K562 (cell line): ENCODE measurements at regions not wholly inside any gene's neighbourhood (a gene's known extent, or its start where the extent isn't known, plus 50 kb on each side); places are given as distances from the start of the nearest gene placed in this dataset.

Experiments
- ATAC-seq: fragments of 200-7000 bp; cut with Tn5 transposase; 3 replicates; pipeline ENCODE4 v1.9.1; 2020; ENCODE audit warnings: moderate library complexity
- BruUV-seq: library from RNA; stranded (reverse); fragments of 400-500 nt; replicated peaks from 2 replicates; lab custom pipeline; 2021; lab: Mats Ljungman, UMichigan
- CTCF ChIA-PET: fragments of 300-600 bp; formaldehyde crosslinking; extraction: SDS; loops from one replicate; lab custom pipeline; 2021; ENCODE audit warnings: low intra/inter-chr PET ratio; lab: Yijun Ruan, JAX
- POLR2A ChIA-PET: fragments of 300-600, 350-650 bp; sonication (Branson Sonifier 250); formaldehyde crosslinking; extraction: SDS; loops from one replicate; lab custom pipeline; 2021; ENCODE audit warnings: antibody characterized with exemption, inconsistent platforms; lab: Yijun Ruan, JAX
- DNase-seq, 4 experiments: peaks; one replicate each; pipeline versions ENCODE4 v3.0.0 to v3.0.0-alpha.2; 2011 to 2018; ENCODE audit warnings: low spot score in 3 of 4, mixed read lengths in 3 of 4; ENCODE audit errors: extremely low read depth in 1 of 4
- FAIRE-seq: peaks from 2 replicates; lab custom pipeline; 2011; peaks lifted over from hg19 to GRCh38; lab: Jason Lieb, UNC
- H2AFZ ChIP-seq: 2 replicates; pipeline ENCODE4 v1.6.0; 2011; ENCODE audit warnings: low read depth, low read length, control low read depth, inconsistent platforms
- H3K27ac ChIP-seq: fragments of 200-600 bp; 3 replicates; pipeline ENCODE4 v1.8.0; 2011; ENCODE audit warnings: low read depth, mild to moderate bottlenecking, control low read depth, inconsistent platforms, low read length, moderate library complexity, mixed read lengths; ENCODE audit errors: extremely low read depth
- H3K27me3 ChIP-seq, 2 experiments: fragments of 300-600 bp in 1 of 2; 2 replicates in 1 of 2; 3 replicates in 1 of 2; pipeline versions ENCODE4 v1.6.0 to v1.8.0; 2011; ENCODE audit warnings: inconsistent platforms in 2 of 2, low read length in 2 of 2, mild to moderate bottlenecking in 1 of 2, mixed read lengths in 1 of 2, moderate library complexity in 1 of 2; ENCODE audit not compliant: control insufficient read depth in 2 of 2, insufficient read depth in 2 of 2
- H3K36me3 ChIP-seq: fragments of 300-600 bp; 3 replicates; pipeline ENCODE4 v1.8.0; 2011; ENCODE audit warnings: mild to moderate bottlenecking, low read length, inconsistent platforms; ENCODE audit not compliant: control insufficient read depth, insufficient read depth
- H3K4me1 ChIP-seq, 2 experiments: fragments of 200-600 bp in 1 of 2; replicated peaks in 1 of 2; 2 replicates in 1 of 2; 3 replicates in 1 of 2; pipeline versions ENCODE4 v1.5.1 to v1.8.0; 2011; ENCODE audit warnings: inconsistent platforms in 2 of 2, low read length in 2 of 2, mild to moderate bottlenecking in 1 of 2, mixed read lengths in 1 of 2, moderate library complexity in 1 of 2; ENCODE audit not compliant: control insufficient read depth in 2 of 2, insufficient read depth in 2 of 2
- H3K4me2 ChIP-seq: 2 replicates; pipeline ENCODE4 v1.6.1; 2011; ENCODE audit warnings: low read length, control low read depth, inconsistent platforms, mixed read lengths; ENCODE audit not compliant: insufficient read depth
- H3K4me3 ChIP-seq: fragments of 200-600 bp; sonication (generic), shearing (Covaris generic); 2 replicates; pipeline ENCODE4 v1.5.1; 2016; ENCODE audit warnings: control low read depth, inconsistent platforms
- H3K79me2 ChIP-seq: fragments of 200-600 bp; 3 replicates; pipeline ENCODE4 v1.8.0; 2011; ENCODE audit warnings: low read length, inconsistent platforms; ENCODE audit not compliant: control insufficient read depth, insufficient read depth
- H3K9ac ChIP-seq, 2 experiments: 2 replicates each; pipeline versions ENCODE4 v1.6.0 to v1.6.1; 2011; ENCODE audit warnings: low read depth in 2 of 2, low read length in 2 of 2, control low read depth in 1 of 2, inconsistent platforms in 1 of 2, mild to moderate bottlenecking in 1 of 2, mixed read lengths in 1 of 2; ENCODE audit not compliant: insufficient read depth in 1 of 2
- H3K9me1 ChIP-seq: one replicate; pipeline ENCODE4 v1.6.0; 2011; ENCODE audit warnings: inconsistent platforms, mild to moderate bottlenecking, low read length, moderate library complexity; ENCODE audit not compliant: control insufficient read depth, insufficient read depth
- H3K9me3 ChIP-seq: replicated peaks from 2 replicates; pipeline ENCODE4 v1.5.1; 2011; ENCODE audit warnings: low read depth, low read length, inconsistent platforms; ENCODE audit not compliant: control insufficient read depth, insufficient read depth
- H4K20me1 ChIP-seq: replicated peaks from 2 replicates; pipeline ENCODE4 v1.6.1; 2011; ENCODE audit warnings: low read length, inconsistent platforms, mixed read lengths; ENCODE audit not compliant: control insufficient read depth, insufficient read depth
- CBX3 ChIP-seq, 2 experiments: IDR thresholded peaks; 1 replicate in 1 of 2; 2 replicates in 1 of 2; pipeline ENCODE4 v1.6.1; 2012; ENCODE audit warnings: inconsistent platforms in 2 of 2, low read length in 2 of 2, borderline replicate concordance in 1 of 2, control low read depth in 1 of 2
- FUS ChIP-seq: fragments of 200-400 bp; formaldehyde crosslinking; optimal IDR thresholded peaks from 2 replicates; pipeline ENCODE3; 2017; ENCODE audit warnings: low read depth, low read length
- GTF2A2 ChIP-seq: IDR thresholded peaks from 2 replicates; pipeline ENCODE4 v1.6.1; 2016; ENCODE audit warnings: mild to moderate bottlenecking, missing genetic modification characterization, missing compliant biosample characterization
- MCM5 ChIP-seq: fragments of 450-650 bp; IDR thresholded peaks from 2 replicates; pipeline ENCODE4 v1.6.1; 2016; ENCODE audit warnings: low read depth
- MEIS2 ChIP-seq: fragments of 450-650 bp; IDR thresholded peaks from 2 replicates; pipeline ENCODE4 v1.6.1; 2014; ENCODE audit warnings: mild to moderate bottlenecking; ENCODE audit not compliant: partially characterized antibody
- PKNOX1 ChIP-seq: fragments of 450-650 bp; IDR thresholded peaks from 2 replicates; pipeline ENCODE4 v1.6.1; 2016
- TGIF2 ChIP-seq: sonication (generic); formaldehyde crosslinking; IDR thresholded peaks from 2 replicates; pipeline ENCODE4 v1.8.1; 2022; ENCODE audit warnings: mild to moderate bottlenecking, missing genetic modification reagents, moderate library complexity
- TSHZ1 ChIP-seq: fragments of 250-450 bp; sonication (Bioruptor Pico); IDR thresholded peaks from 2 replicates; pipeline ENCODE4 v1.4.0; 2020; ENCODE audit warnings: mild to moderate bottlenecking, moderate library complexity
- ZNF3 ChIP-seq: fragments of 250-450 bp; sonication (Bioruptor Pico); IDR thresholded peaks from 2 replicates; pipeline ENCODE4 v1.5.0; 2021; ENCODE audit warnings: mild to moderate bottlenecking, moderate library complexity
- ZNF583 ChIP-seq: fragments of 250-450 bp; sonication (Bioruptor Pico); IDR thresholded peaks from 2 replicates; pipeline ENCODE4 v1.4.0; 2020
- WGBS: fragments of 100-300 bp; shearing (Covaris generic); methylation state at CpG from one replicate; pipeline ENCODE4 v1.1.6; 2016; ENCODE audit warnings: low coverage, mixed read lengths; ENCODE audit not compliant: insufficient coverage; ENCODE audit errors: missing lambda C conversion rate; 5-methylcytosine and 5-hydroxymethylcytosine counted together
- in situ Hi-C: fragments of 300-500 bp; cut with MboI; formaldehyde crosslinking; loops from 4 replicates; pipeline ENCODE4 v1.15.0; 2018; ENCODE audit warnings: inconsistent platforms, mixed read lengths
- intact Hi-C: fragments of 100-400 bp; cut with micrococcal nuclease; formaldehyde crosslinking; loops from 2 replicates; pipeline ENCODE4 v1.14.2; 2022

DNA sequence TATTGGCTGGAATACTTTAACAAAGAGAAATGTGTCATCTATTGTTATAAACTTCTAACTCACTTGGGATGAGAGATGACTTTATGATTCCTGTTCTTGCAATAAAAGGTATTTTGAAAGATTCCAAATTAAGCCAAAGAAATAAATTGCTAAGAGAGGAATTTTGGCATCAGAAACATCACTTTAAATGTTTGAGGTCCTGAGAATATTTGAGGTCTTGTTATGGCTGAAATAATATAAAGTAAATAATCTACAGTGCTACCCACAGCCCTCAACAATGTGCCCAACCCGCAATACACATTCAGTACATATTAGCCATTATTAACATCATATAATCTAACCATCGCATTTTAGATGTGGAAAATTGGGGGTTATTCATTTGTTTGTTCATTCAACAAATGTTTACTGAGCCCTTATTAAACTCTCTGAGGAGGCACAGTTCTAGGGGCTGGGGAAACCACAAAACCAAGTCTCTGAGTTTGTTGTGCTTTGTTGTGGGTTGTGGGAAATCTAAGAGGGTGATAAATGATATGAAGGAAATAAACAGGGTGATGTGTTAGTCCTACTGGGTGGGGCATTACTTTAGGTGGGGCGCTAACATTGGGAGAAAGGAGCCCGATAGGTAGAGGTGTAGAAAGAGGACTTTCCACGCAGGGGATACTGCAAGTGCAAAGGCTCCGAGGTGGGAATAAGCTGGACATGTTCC, 135.2 kb upstream of the CLINT1 start:
- ChIA-PET CTCF (interaction anchor here (0.6 to 1.5 kb wide), 4 partner anchors 139 to 682 kb away, joined by 3 to 12 read pairs (median 5); no protein-coding TSS in a partner anchor), POLR2A (no interaction called here)
- H2AFZ ChIP-seq = no peak overlapping the region
- DNase-seq (no peak), ATAC-seq (peak; percentile 19; the same call in 2 of the 3 replicates), FAIRE-seq (no peak)
- H3K27me3 ChIP-seq = peaks cover 8 to 17% of the 10 kb centered on the region in 2 experiments; a peak in 4 of 5 replicates
- in situ Hi-C loops (no loop called here), intact Hi-C loops (loop anchor here (2.0 to 10.0 kb wide), 2 partner anchors 139 to 173 kb away; partner anchors contain the start of gene CLINT1)
- no peaks in the 10 kb centered on the region for H3K9me3 ChIP-seq
- H3K36me3 ChIP-seq = no peaks in the 10 kb centered on the region
- H3K27ac ChIP-seq = no peak overlapping the region
- H3K4me3 ChIP-seq = no peak overlapping the region
- no peaks in the 10 kb centered on the region for H3K9me1 ChIP-seq
- WGBS = 5% methylated on average over 6 of the region's 6 CpGs
- H3K9ac ChIP-seq = no peak overlapping the region
- no peak overlapping the region for H3K4me2 ChIP-seq
- no peaks in the 10 kb centered on the region for H4K20me1 ChIP-seq
- no TSS peak for BruUV-seq
- H3K79me2 ChIP-seq = no peaks in the 10 kb centered on the region
- H3K4me1 ChIP-seq = no peaks in the 10 kb centered on the region
- no peak for TF ChIP-seq GTF2A2 (tag)
- no peak for TF ChIP-seq MEIS2
- TF ChIP-seq CBX3 (IDR thresholded peaks at IDR 0.05; ENCODE audit: borderline replicate concordance in 1 of 2, low read length in 2 of 2) = no peak
- no peak for TF ChIP-seq MCM5
- no peak for TF ChIP-seq TSHZ1 (CRISPR knock-in tag)
- TF ChIP-seq ZNF583 = no peak
- TF ChIP-seq TGIF2 (CRISPR knock-in tag) = no peak
- TF ChIP-seq FUS = no peak
- no peak for TF ChIP-seq ZNF3 (CRISPR knock-in tag)
- no peak for TF ChIP-seq PKNOX1
